ENCODE measurements at regions not wholly inside any gene's neighbourhood (a gene's known extent, or its start where the extent isn't known, plus 50 kb on each side); places are given as distances from the start of the nearest gene placed in this dataset.

DNA sequence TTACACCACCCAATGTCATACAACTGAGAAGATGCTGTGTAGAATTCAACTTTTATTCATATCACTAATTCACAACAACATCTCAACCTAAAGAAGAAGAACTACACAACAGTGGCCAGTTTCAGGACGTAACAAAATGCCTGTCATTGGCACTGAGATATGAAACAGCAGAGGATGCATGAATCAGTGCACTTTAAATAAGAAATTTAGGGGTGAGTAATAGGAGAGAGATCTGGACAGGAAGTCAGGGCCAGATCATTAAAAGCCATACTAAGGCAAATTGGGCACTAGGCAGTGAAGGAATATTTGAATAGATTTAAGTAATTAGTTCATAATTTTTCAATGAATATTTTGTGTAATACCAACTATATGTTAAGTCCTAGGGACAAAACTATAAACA lies 510.5 kb downstream of the PLPP3 start:
- Mint-ChIP-seq H3K4me1 (no peaks in the 10 kb centered on the region), H3K27ac (no peak overlapping the region), H3K27me3 (ENCODE audit: low read depth, poor library complexity) (no peaks in the 10 kb centered on the region), H3K4me3 (no peak overlapping the region), H3K36me3 (ENCODE audit: low read depth) (no peaks in the 10 kb centered on the region), H3K9me3 (no peaks in the 10 kb centered on the region)
- DNase-seq, result no peak
- TF ChIP-seq, protein P1, sequence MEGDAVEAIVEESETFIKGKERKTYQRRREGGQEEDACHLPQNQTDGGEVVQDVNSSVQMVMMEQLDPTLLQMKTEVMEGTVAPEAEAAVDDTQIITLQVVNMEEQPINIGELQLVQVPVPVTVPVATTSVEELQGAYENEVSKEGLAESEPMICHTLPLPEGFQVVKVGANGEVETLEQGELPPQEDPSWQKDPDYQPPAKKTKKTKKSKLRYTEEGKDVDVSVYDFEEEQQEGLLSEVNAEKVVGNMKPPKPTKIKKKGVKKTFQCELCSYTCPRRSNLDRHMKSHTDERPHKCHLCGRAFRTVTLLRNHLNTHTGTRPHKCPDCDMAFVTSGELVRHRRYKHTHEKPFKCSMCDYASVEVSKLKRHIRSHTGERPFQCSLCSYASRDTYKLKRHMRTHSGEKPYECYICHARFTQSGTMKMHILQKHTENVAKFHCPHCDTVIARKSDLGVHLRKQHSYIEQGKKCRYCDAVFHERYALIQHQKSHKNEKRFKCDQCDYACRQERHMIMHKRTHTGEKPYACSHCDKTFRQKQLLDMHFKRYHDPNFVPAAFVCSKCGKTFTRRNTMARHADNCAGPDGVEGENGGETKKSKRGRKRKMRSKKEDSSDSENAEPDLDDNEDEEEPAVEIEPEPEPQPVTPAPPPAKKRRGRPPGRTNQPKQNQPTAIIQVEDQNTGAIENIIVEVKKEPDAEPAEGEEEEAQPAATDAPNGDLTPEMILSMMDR (IDR thresholded peaks at IDR 0.05), result no peak

DNA sequence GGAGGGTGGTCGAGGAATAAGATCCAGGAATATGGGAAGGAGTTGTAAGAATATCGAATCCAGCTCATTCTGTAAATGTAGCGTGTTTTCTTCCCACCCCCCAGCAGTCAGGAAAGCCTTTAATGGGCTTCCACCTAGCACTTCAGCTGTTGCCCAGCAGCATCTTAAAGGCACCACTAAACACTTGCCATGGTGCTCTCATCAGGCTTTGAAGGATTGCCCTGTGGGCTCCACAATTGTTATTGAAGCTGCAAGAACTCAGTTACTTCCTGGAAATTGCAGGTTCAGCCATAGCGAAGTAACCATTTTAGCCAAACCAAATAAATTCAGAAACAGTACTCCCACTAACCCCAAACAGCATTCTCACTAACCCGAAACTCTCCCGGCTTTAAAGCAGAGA lies 511.2 kb downstream of the PLPP3 start:
- no peak for DNase-seq
- Mint-ChIP-seq H3K9me3 (no peaks in the 10 kb centered on the region), H3K4me1 (no peaks in the 10 kb centered on the region), H3K27ac (no peak overlapping the region), H3K36me3 (ENCODE audit: low read depth) (no peaks in the 10 kb centered on the region), H3K27me3 (ENCODE audit: low read depth, poor library complexity) (no peaks in the 10 kb centered on the region), H3K4me3 (no peak overlapping the region)
- TF ChIP-seq, protein P1 (IDR thresholded peaks at IDR 0.05), result no peak

DNA sequence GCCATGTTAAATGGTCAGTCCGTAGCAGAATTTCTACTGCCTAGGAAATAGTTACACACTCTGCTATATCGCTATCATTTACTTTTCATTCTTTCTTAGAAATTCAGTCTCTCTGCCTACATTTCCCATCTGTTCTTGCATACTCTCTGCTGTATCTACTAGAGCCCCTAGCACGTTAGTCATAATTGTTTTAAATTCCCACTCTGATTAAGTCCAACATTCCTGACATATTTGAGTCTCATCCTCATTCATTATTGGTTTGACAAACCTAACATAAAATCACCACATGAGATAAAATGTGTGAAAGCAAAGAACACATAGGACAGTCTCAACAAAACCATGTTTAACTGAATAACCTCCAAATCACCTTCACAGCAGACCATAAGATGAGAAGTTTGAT lies 513.6 kb downstream of the PLPP3 start:
- Mint-ChIP-seq H3K4me3 (no peak overlapping the region), H3K36me3 (ENCODE audit: low read depth) (no peaks in the 10 kb centered on the region), H3K4me1 (peaks cover 2% of the 10 kb centered on the region), H3K27me3 (ENCODE audit: low read depth, poor library complexity) (no peaks in the 10 kb centered on the region), H3K27ac (no peak overlapping the region), H3K9me3 (no peaks in the 10 kb centered on the region)
- DNase-seq, result no peak
- TF ChIP-seq, protein P1 (IDR thresholded peaks at IDR 0.05), result no peak

DNA sequence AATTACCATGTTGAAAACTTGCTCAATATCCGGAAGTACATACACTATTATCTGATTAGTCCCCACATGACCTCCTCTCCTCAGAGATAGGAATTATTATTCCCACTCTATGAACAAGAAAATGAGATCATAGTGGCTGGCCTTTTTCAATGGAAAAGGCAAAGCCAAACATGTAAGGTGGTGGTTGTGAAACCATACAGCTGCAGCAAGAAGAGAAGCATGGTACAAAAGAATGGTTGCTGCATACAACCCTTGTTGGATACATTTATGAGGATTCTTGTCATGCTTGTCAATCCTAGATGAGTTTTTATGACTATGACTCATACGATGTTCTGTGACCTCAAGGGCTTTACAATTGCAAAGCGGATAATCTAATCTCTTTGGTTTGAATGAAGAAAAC lies 514.7 kb downstream of the PLPP3 start:
- H3K4me3 Mint-ChIP-seq, result no peak overlapping the region
- H3K27ac Mint-ChIP-seq, result no peak overlapping the region
- no peaks in the 10 kb centered on the region for H3K27me3 Mint-ChIP-seq (ENCODE audit: low read depth, poor library complexity)
- TF ChIP-seq, protein P1 (IDR thresholded peaks at IDR 0.05), result no peak
- H3K4me1 Mint-ChIP-seq, result peaks cover 4% of the 10 kb centered on the region
- H3K9me3 Mint-ChIP-seq, result no peaks in the 10 kb centered on the region
- DNase-seq, result no peak
- H3K36me3 Mint-ChIP-seq (ENCODE audit: low read depth), result no peaks in the 10 kb centered on the region

DNA sequence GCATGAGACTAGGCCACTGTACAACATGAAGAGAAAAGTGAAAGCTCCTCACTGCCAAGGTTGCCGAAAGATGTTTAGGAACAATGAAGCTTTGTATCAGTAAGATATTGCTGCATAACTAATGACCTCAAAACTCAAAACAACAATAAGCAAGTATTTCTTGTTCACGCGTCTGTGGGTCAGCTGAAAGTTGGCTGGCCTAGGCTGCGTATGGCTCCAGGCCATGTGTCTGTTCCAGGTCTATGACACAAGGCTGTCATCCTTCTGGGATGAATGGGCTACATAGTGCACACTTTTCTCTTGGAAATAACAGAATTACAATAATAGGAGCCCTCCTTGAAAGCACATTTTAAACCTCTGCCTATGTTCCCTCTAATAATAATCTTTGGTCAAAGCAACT lies 515.9 kb downstream of the PLPP3 start:
- DNase-seq, result no peak
- Mint-ChIP-seq H3K4me3 (no peak overlapping the region), H3K27ac (no peak overlapping the region), H3K36me3 (ENCODE audit: low read depth) (no peaks in the 10 kb centered on the region), H3K9me3 (no peaks in the 10 kb centered on the region), H3K4me1 (peaks cover 4% of the 10 kb centered on the region), H3K27me3 (ENCODE audit: low read depth, poor library complexity) (no peaks in the 10 kb centered on the region)
- TF ChIP-seq, protein P1 (IDR thresholded peaks at IDR 0.05), result no peak

DNA sequence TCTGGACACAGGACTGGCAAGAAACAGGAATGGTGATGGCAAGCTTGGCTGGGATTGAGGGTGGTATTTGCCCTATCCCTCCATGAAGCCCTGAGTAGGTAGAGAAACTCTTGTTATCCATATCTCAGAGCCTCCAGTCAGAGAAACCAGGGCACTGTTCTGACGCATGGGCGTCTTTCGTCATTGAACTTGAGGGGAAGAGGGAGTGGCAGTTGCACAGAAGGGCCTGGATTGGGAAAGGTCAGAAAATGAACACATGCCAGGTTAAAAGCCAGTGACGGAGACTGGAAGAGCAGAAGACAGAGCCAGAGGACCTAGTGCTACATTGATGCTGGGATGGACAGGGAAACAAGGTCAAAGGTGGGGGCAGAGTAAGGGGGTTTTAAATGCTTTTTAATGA lies 516.7 kb downstream of the PLPP3 start:
- no peaks in the 10 kb centered on the region for H3K27me3 Mint-ChIP-seq (ENCODE audit: low read depth, poor library complexity)
- no peak overlapping the region for H3K27ac Mint-ChIP-seq
- DNase-seq, result no peak
- no peaks in the 10 kb centered on the region for H3K9me3 Mint-ChIP-seq
- H3K36me3 Mint-ChIP-seq (ENCODE audit: low read depth), result no peaks in the 10 kb centered on the region
- TF ChIP-seq, protein P1 (IDR thresholded peaks at IDR 0.05), result no peak
- H3K4me3 Mint-ChIP-seq, result no peak overlapping the region
- peaks cover 4% of the 10 kb centered on the region for H3K4me1 Mint-ChIP-seq

All from nephron progenitor cell (in vitro differentiated cells).